ENCODE measurements at regions not wholly inside any gene's neighbourhood (a gene's known extent, or its start where the extent isn't known, plus 50 kb on each side); places are given as distances from the start of the nearest gene placed in this dataset.

- TF ChIP-seq CHD7 (IDR thresholded peaks at IDR 0.05; ENCODE audit: insufficient replicate concordance, low read length) (no peak), GTF2F1 (IDR thresholded peaks at IDR 0.05; ENCODE audit: borderline replicate concordance, low read depth, low read length) (no peak), MAFK (IDR thresholded peaks at IDR 0.05; ENCODE audit: low read depth, low read length) (no peak), JUND (IDR thresholded peaks at IDR 0.05; ENCODE audit: low read length) (no peak), SAP30 (IDR thresholded peaks at IDR 0.05; ENCODE audit: insufficient read depth, insufficient replicate concordance, low read length) (no peak), SIX5 (IDR thresholded peaks at IDR 0.05; ENCODE audit: low read depth, low read length) (no peak)
Measured at GRCh38 chr9:71602652-71603051, 165.7 kb downstream of the CEMIP2 start (continued).
